Endodermal cell (in vitro differentiated cells): ENCODE measurements at regions not wholly inside any gene's neighbourhood (a gene's known extent, or its start where the extent isn't known, plus 50 kb on each side); places are given as distances from the start of the nearest gene placed in this dataset.

Experiments used
- DNase-seq: peaks from one replicate; pipeline ENCODE4 v3.0.0-alpha.2; 2017
- H3K27ac ChIP-seq: 2 replicates; pipeline ENCODE4 v1.5.1; 2013; ENCODE audit warnings: mild to moderate bottlenecking, low read depth, low read length, moderate library complexity
- H3K27me3 ChIP-seq: 2 replicates; pipeline ENCODE4 v1.6.1; 2013; ENCODE audit warnings: mild to moderate bottlenecking, low read length, moderate library complexity; ENCODE audit not compliant: insufficient read depth, control insufficient read depth, poor library complexity, severe bottlenecking
- H3K36me3 ChIP-seq: 2 replicates; pipeline ENCODE4 v1.7.0; 2013; ENCODE audit warnings: mild to moderate bottlenecking, low read length, moderate library complexity; ENCODE audit not compliant: control insufficient read depth, insufficient read depth
- H3K4me1 ChIP-seq: one replicate; pipeline ENCODE4 v1.7.0; 2013; ENCODE audit warnings: low read length; ENCODE audit not compliant: control insufficient read depth, insufficient read depth
- H3K4me3 ChIP-seq: 2 replicates; pipeline ENCODE4 v1.5.1; 2013; ENCODE audit warnings: mild to moderate bottlenecking, low read length, moderate library complexity
- H3K9ac ChIP-seq: 2 replicates; pipeline ENCODE4 v1.6.1; 2013; ENCODE audit warnings: mild to moderate bottlenecking, low read length, moderate library complexity; ENCODE audit not compliant: poor library complexity, severe bottlenecking; ENCODE audit errors: extremely low read depth
- H3K9me3 ChIP-seq: 2 replicates; pipeline ENCODE4 v1.6.1; 2013; ENCODE audit warnings: mild to moderate bottlenecking, low read length, moderate library complexity; ENCODE audit not compliant: control insufficient read depth
- H3K27ac Mint-ChIP-seq: 2 replicates; pipeline ENCODE4 v1.8.0; 2020; ENCODE audit warnings: mixed read lengths
- H3K27me3 Mint-ChIP-seq: 2 replicates; pipeline ENCODE4 v1.8.0; 2021; ENCODE audit warnings: mild to moderate bottlenecking, mixed read lengths; ENCODE audit not compliant: insufficient read depth
- H3K36me3 Mint-ChIP-seq: 2 replicates; pipeline ENCODE4 v1.8.0; 2020; ENCODE audit warnings: low read depth, mixed read lengths
- H3K4me1 Mint-ChIP-seq: 2 replicates; pipeline ENCODE4 v1.8.0; 2020; ENCODE audit warnings: mixed read lengths
- H3K4me3 Mint-ChIP-seq: 2 replicates; pipeline ENCODE4 v1.8.0; 2020; ENCODE audit warnings: mild to moderate bottlenecking, moderate library complexity, mixed read lengths
- H3K9me3 Mint-ChIP-seq: 2 replicates; pipeline ENCODE4 v1.8.0; 2020; ENCODE audit warnings: mild to moderate bottlenecking, mixed read lengths
- CTCF ChIP-seq: fragments of 200-600 bp; sonication (generic); conservative IDR thresholded peaks from 2 replicates; pipeline ENCODE4 v1.5.0; 2021; ENCODE audit warnings: antibody characterized with exemption, mild to moderate bottlenecking
- WGBS, 2 experiments: methylation state at CpG; one replicate each; pipeline versions ENCODE4 v1.1.5 to v1.1.7; 2013; ENCODE audit warnings: missing lambda C conversion rate in 2 of 2, mixed read lengths in 1 of 2; ENCODE audit not compliant: insufficient coverage in 1 of 2, insufficient read length in 1 of 2; 5-methylcytosine and 5-hydroxymethylcytosine counted together

DNA sequence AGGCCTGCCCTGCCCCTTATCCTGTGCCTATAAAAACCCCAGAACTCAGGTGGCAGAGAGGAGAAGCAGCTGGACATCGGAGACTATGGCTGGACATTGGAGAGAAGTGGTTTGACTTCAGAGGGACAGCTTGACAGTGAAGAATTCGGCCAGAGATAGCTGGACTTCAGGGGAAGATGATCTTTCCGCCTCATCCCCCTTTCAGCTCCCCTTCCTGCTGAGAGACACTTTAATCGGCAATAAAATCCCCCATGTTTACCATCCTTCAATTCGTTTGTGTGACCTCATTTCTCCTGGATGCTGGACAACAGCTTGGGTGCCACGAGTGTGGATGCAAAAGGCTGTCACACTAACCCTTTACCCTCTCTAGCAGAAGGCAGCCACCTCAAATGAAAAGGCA, 134.1 kb upstream of the TUT7 start:
- 88% methylated on average over 6 of the region's 6 CpGs for WGBS, 2 experiments
- H3K4me3 Mint-ChIP-seq, result no peak overlapping the region
- no peak overlapping the region for H3K27ac Mint-ChIP-seq

DNA sequence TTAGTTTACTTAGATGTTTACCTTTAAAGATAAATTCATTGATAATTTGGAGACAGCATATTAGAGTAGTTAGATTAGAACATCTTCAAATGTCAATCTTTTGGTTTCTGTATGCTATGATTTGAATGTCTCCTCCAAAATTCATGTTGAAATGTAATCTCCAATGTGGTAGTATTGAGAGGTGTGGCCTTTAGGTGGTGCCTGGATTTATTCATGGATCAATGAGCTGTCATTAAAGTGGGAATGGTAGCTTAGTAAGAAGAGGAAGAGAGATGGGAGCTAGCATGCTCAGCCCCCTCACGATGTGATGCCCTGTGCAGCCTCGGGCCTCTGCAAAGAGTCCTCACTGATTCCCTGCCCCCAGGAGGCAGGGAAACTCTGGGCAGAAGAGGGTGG, 133.6 kb upstream of the TUT7 start:
- no peak for TF ChIP-seq CTCF
- Histone ChIP-seq H3K4me1 (peaks cover 18% of the 10 kb centered on the region), H3K9ac (no peak overlapping the region), H3K4me3 (no peak overlapping the region), H3K9me3 (no peaks in the 10 kb centered on the region), H3K27ac (no peak overlapping the region), H3K27me3 (no peaks in the 10 kb centered on the region), H3K36me3 (no peaks in the 10 kb centered on the region)
- peaks cover 20% of the 10 kb centered on the region for H3K4me1 Mint-ChIP-seq
- no peaks in the 10 kb centered on the region for H3K27me3 Mint-ChIP-seq
- WGBS, 2 experiments, result 87 to 93% methylated on average over 2 of the region's 2 CpGs
- no peak for DNase-seq
- no peak overlapping the region for H3K27ac Mint-ChIP-seq
- H3K4me3 Mint-ChIP-seq, result no peak overlapping the region
- H3K9me3 Mint-ChIP-seq, result no peaks in the 10 kb centered on the region
- H3K36me3 Mint-ChIP-seq, result no peaks in the 10 kb centered on the region

More for the DNA sequence above, 134.1 kb upstream of the TUT7 start:
- DNase-seq, result no peak
- Histone ChIP-seq H3K9me3 (no peaks in the 10 kb centered on the region), H3K4me3 (no peak overlapping the region), H3K9ac (no peak overlapping the region), H3K4me1 (peaks cover 20% of the 10 kb centered on the region), H3K36me3 (no peaks in the 10 kb centered on the region), H3K27ac (no peak overlapping the region), H3K27me3 (no peaks in the 10 kb centered on the region)
- Mint-ChIP-seq H3K9me3 (no peaks in the 10 kb centered on the region), H3K4me1 (peaks cover 20% of the 10 kb centered on the region), H3K36me3 (no peaks in the 10 kb centered on the region), H3K27me3 (no peaks in the 10 kb centered on the region)
- TF ChIP-seq CTCF, result no peak

DNA sequence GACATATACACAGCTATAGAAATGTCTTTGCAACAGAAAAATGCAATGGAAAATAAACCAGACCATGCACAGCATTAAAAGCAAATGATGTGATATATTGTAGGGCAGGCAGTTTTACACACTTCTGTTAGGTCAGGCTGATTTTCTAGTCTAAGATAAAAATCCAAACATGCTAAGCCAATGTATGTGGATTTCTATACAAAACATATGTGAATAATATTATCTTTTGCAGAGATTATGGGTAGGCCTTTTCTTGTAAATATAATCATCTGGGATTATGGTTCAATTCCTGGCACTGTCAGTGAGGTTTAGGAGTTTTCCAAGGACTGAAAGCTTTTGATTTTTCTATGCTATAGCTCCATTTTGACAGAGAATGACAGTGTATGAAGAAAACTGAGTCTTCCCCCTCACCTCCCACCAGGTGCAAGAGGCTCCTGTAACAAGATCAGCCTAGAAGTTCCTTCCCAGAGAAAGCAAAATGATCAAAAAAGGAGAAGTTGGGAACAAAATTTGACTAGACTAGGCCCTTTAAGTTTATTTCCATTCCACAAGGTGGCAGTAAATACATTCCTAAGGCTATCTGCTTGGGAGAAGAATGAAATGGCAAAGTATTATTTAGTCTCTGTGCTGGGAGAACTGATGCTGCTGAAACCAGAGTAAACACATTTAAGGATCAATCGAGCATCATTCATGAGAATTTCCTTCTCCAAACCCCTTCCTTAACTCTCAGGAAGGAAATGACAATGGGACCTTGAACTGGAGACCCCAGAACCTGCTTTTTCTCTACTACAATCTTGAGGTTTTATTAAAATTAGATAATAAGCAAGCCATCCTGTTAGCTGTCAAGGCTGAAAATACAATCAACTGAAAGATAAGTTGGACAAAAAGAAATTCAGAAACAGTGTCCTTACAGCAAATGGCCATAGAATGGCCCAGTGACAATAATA, 133.0 kb upstream of the TUT7 start:
- H3K36me3 ChIP-seq, result no peaks in the 10 kb centered on the region
- H3K9me3 Mint-ChIP-seq, result no peaks in the 10 kb centered on the region
- H3K9me3 ChIP-seq, result no peaks in the 10 kb centered on the region
- no peak overlapping the region for H3K4me3 ChIP-seq
- peak; percentile 89 for TF ChIP-seq CTCF
- peaks cover 13% of the 10 kb centered on the region for H3K4me1 Mint-ChIP-seq
- H3K4me1 ChIP-seq, result peaks cover 12% of the 10 kb centered on the region
- no peak overlapping the region for H3K27ac ChIP-seq
- H3K27me3 Mint-ChIP-seq, result no peaks in the 10 kb centered on the region
- peak overlapping the region; percentile 75 for H3K27ac Mint-ChIP-seq
- no peak overlapping the region for H3K9ac ChIP-seq
- no peak for DNase-seq
- no peaks in the 10 kb centered on the region for H3K27me3 ChIP-seq
- H3K36me3 Mint-ChIP-seq, result no peaks in the 10 kb centered on the region
- WGBS, 2 experiments, result 14% methylated on average over 1 of the region's 1 CpG; no CpG with 5 or more reads in 1 of the 2 experiments
- H3K4me3 Mint-ChIP-seq, result no peak overlapping the region
